KMS-11 (cell line): ENCODE measurements at regions not wholly inside any gene's neighbourhood (a gene's known extent, or its start where the extent isn't known, plus 50 kb on each side); places are given as distances from the start of the nearest gene placed in this dataset.

ENCODE experiments used
- H2AFZ ChIP-seq: fragments of 200-600 bp; sonication (generic); 2 replicates; pipeline ENCODE4 v1.6.1; 2016; ENCODE audit warnings: antibody characterized with exemption, mixed run types, low read depth
- H3K27ac ChIP-seq: fragments of 200-600 bp; sonication (generic); 2 replicates; pipeline ENCODE4 v1.6.1; 2016; ENCODE audit warnings: mild to moderate bottlenecking, mixed run types
- H3K27me3 ChIP-seq: fragments of 200-600 bp; sonication (generic); 2 replicates; pipeline ENCODE4 v1.6.1; 2017; ENCODE audit warnings: mild to moderate bottlenecking, low read depth, mixed run types, moderate library complexity; ENCODE audit not compliant: insufficient read depth
- H3K36me3 ChIP-seq: fragments of 200-600 bp; sonication (generic); 2 replicates; pipeline ENCODE4 v1.6.1; 2017; ENCODE audit warnings: mild to moderate bottlenecking, mixed run types; ENCODE audit not compliant: insufficient read depth
- H3K4me1 ChIP-seq: fragments of 200-600 bp; sonication (generic); 2 replicates; pipeline ENCODE4 v1.6.1; 2016; ENCODE audit warnings: mild to moderate bottlenecking, low read depth, mixed run types; ENCODE audit not compliant: poor library complexity, severe bottlenecking
- H3K4me2 ChIP-seq: fragments of 200-600 bp; sonication (generic); 2 replicates; pipeline ENCODE4 v1.7.0; 2016; ENCODE audit warnings: mild to moderate bottlenecking, mixed run types
- H3K4me3 ChIP-seq: fragments of 200-600 bp; sonication (generic); IDR thresholded peaks from 2 replicates; pipeline ENCODE4 v1.6.1; 2017; ENCODE audit warnings: low read depth, low read length, mixed read lengths; ENCODE audit not compliant: insufficient read depth
- H3K79me2 ChIP-seq: fragments of 200-600 bp; sonication (generic); 2 replicates; pipeline ENCODE4 v1.6.1; 2016; ENCODE audit warnings: low read depth, mixed run types; ENCODE audit not compliant: insufficient read depth
- H3K9ac ChIP-seq: fragments of 200-600 bp; sonication (generic); 2 replicates; pipeline ENCODE4 v1.6.1; 2016; ENCODE audit warnings: mild to moderate bottlenecking, mixed run types
- H4K20me1 ChIP-seq: fragments of 200-600 bp; sonication (generic); 2 replicates; pipeline ENCODE4 v1.6.1; 2016; ENCODE audit warnings: mild to moderate bottlenecking, mixed run types; ENCODE audit not compliant: insufficient read depth
- TF ChIP-seq, protein P1 (sequence below): fragments of 200-600 bp; sonication (generic); conservative IDR thresholded peaks from 2 replicates; pipeline ENCODE4 v1.6.1; 2017; ENCODE audit warnings: low read depth, mild to moderate bottlenecking, antibody characterized with exemption, low read length, moderate library complexity, mixed read lengths

DNA sequence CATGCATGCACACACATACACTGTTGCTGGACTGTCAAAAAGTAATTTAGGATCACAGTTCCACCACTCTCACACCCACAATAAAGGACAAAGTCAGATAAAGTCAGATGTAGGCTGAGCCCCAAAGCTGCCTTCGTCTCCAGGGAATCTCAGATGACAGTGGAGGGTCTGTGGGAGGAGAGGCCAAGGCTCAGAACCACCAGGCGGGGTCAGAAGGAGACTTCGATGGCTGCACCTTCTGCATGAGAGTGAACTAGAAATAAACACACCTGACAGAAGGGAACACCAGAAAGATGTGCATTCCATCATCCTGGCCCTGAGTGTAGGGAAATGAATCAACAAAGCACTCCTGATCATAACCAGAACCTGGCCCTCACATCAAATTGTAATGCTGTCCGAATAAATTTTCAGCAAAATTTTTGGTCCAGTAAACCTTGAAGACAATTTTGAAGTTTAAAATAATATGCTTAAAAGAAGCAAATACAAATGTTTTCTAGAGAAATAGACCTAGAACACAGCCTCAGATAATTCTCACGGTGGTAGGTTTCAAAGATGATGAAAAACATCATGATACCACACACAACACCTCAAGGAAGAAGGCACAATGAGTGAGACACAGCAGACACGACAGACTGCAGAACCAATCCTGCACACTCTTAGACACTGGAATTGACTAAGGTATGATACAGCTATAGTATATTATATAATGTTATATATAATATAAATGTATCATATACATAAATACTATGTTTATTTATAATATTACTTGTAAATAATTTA, 269.8 kb upstream of the KLF6 start:
- Histone ChIP-seq H3K4me1 (no peaks in the 10 kb centered on the region), H4K20me1 (no peaks in the 10 kb centered on the region), H3K4me2 (no peak overlapping the region), H3K27ac (no peak overlapping the region), H2AFZ (no peak overlapping the region), H3K9ac (no peak overlapping the region), H3K4me3 (no peak overlapping the region), H3K36me3 (no peaks in the 10 kb centered on the region), H3K79me2 (no peaks in the 10 kb centered on the region), H3K27me3 (no peaks in the 10 kb centered on the region)
- TF ChIP-seq, protein P1, sequence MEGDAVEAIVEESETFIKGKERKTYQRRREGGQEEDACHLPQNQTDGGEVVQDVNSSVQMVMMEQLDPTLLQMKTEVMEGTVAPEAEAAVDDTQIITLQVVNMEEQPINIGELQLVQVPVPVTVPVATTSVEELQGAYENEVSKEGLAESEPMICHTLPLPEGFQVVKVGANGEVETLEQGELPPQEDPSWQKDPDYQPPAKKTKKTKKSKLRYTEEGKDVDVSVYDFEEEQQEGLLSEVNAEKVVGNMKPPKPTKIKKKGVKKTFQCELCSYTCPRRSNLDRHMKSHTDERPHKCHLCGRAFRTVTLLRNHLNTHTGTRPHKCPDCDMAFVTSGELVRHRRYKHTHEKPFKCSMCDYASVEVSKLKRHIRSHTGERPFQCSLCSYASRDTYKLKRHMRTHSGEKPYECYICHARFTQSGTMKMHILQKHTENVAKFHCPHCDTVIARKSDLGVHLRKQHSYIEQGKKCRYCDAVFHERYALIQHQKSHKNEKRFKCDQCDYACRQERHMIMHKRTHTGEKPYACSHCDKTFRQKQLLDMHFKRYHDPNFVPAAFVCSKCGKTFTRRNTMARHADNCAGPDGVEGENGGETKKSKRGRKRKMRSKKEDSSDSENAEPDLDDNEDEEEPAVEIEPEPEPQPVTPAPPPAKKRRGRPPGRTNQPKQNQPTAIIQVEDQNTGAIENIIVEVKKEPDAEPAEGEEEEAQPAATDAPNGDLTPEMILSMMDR, result no peak

DNA sequence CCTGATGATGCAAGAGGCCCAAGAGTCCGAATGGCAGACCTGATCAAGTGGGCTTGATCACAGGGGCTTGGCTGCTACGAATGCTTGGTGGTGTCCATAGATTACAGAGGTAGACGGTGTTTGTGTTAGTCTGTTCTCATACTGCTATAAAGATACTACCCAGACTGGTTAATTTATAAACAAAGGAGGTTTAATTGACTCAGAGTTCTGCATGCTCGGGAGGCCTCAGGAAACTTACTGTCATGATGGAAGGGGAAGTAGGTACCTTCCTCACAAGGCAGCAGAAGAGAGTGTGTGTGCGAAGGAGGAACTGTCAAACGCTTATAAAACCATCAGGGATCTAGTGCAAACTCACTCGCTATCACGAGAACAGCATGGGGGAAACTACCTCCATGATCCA, 268.9 kb upstream of the KLF6 start:
- H3K79me2 ChIP-seq, result no peaks in the 10 kb centered on the region
- no peak overlapping the region for H3K4me2 ChIP-seq
- no peak overlapping the region for H3K4me3 ChIP-seq
- H3K4me1 ChIP-seq, result no peaks in the 10 kb centered on the region
- H2AFZ ChIP-seq, result no peak overlapping the region
- TF ChIP-seq, protein P1, result no peak
- H3K27ac ChIP-seq, result no peak overlapping the region
- H3K27me3 ChIP-seq, result no peaks in the 10 kb centered on the region
- H3K9ac ChIP-seq, result no peak overlapping the region
- no peaks in the 10 kb centered on the region for H4K20me1 ChIP-seq
- H3K36me3 ChIP-seq, result no peaks in the 10 kb centered on the region

GRCh38 chr10:4051641-4052151, 266.7 kb upstream of the KLF6 start:
- Histone ChIP-seq H3K27ac (no peak overlapping the region), H3K27me3 (no peaks in the 10 kb centered on the region), H3K36me3 (no peaks in the 10 kb centered on the region), H3K4me1 (no peaks in the 10 kb centered on the region), H3K79me2 (no peaks in the 10 kb centered on the region), H2AFZ (no peak overlapping the region), H3K4me3 (no peak overlapping the region), H3K4me2 (no peak overlapping the region), H4K20me1 (no peaks in the 10 kb centered on the region), H3K9ac (no peak overlapping the region)
- TF ChIP-seq, protein P1, result no peak

DNA sequence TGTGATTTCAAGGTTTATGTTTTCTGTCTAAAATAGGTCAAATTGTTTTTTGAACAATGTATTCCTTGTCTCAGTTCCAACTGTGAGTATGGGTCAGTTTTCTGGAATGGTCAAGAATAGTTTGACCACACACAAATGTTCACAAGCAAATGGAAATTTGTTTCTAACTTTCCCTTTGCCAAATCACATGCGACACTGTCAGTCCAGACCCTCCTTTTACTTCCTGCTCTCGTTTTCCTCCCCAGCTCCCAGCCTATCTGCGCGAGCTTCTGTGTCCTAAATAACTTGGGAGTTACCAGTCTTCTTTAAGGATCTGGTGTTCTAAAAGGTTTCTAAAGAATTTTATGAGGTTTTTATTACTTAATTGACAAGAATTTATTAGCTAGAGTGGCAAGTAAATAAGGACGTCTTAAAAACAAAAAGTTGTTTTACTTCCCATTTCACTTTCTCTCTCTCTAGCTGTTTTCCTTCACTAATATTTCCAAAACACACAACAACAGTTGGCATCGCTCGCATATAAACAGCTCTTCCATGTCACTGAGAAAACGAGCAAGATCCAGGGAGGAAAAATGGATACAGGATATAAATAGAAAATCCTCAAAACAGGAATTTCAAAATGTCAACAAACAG, 266.1 kb upstream of the KLF6 start:
- H3K27me3 ChIP-seq, result no peaks in the 10 kb centered on the region
- H3K4me1 ChIP-seq, result no peaks in the 10 kb centered on the region
- no peaks in the 10 kb centered on the region for H3K79me2 ChIP-seq
- no peak overlapping the region for H2AFZ ChIP-seq
- H3K36me3 ChIP-seq, result no peaks in the 10 kb centered on the region
- no peak overlapping the region for H3K9ac ChIP-seq
- no peak overlapping the region for H3K27ac ChIP-seq
- no peak overlapping the region for H3K4me2 ChIP-seq
- H3K4me3 ChIP-seq, result no peak overlapping the region
- H4K20me1 ChIP-seq, result no peaks in the 10 kb centered on the region
- TF ChIP-seq, protein P1, result no peak
